ENCODE measurements at regions not wholly inside any gene's neighbourhood (a gene's known extent, or its start where the extent isn't known, plus 50 kb on each side); places are given as distances from the start of the nearest gene placed in this dataset.
A peak's percentile ranks its signal among the peaks of the same experiment; 100 is the strongest.
"Not testable (repeated sequence)": the region's sequence is repeated elsewhere in the genome, so short reads cannot be mapped to it uniquely, and the experiment has no call there.

DNA sequence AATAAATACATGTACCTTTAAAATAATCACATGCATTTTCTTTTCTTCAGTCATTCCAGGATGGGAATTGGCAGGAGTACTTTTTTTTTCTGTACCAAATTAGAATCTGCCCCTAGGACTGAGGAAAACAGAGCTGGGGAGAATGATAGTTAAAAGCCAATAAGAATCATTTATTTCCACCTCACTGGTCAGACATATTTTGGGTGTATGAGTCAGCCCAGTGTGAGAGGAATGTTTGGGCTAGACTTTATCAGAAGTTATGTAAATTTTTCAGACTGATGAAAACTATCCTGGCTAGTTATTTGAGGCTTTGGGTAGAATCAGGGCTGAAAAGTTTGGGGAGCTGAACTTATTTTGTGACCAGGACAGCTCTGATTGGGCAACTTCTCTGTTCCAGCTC is 303.1 kb upstream of the NPSR1 start:
- peak; percentile 69 for DNase-seq (ENCODE audit: low read depth)
- no peak for TF ChIP-seq CTCF (conservative IDR thresholded peaks at IDR 0.05; ENCODE audit: low read depth, low read length)
- no peak overlapping the region for H3K4me3 ChIP-seq (ENCODE audit: low read depth, low read length)

DNA sequence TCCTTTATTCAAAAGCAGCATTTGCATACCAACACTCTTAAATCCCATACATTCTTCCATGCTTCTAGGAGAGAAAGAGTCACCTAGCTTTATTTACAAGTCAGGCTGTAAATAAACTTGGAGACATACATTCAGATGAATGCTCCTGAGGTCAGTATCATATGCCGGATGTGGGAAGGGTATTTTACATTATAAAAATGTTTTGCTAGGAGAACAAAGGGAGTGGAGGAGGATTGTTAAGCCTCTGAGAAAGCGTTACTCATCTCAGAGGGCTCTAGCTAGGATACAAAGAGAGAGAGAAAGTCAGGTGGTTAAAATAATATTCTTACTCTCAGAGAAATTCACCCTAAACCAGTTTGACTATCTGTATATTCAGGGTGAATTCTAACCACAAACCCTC is 300.9 kb upstream of the NPSR1 start:
- peak; percentile 13 for DNase-seq (ENCODE audit: low read depth)
- no peak for TF ChIP-seq CTCF (conservative IDR thresholded peaks at IDR 0.05; ENCODE audit: low read depth, low read length)
- no peak overlapping the region for H3K4me3 ChIP-seq (ENCODE audit: low read depth, low read length)

GRCh38 chr7:34357946-34358345 is 300.1 kb upstream of the NPSR1 start:
- DNase-seq (ENCODE audit: low read depth): no peak
- H3K4me3 ChIP-seq (ENCODE audit: low read depth, low read length): no peak overlapping the region
- no peak for TF ChIP-seq CTCF (conservative IDR thresholded peaks at IDR 0.05; ENCODE audit: low read depth, low read length)

DNA sequence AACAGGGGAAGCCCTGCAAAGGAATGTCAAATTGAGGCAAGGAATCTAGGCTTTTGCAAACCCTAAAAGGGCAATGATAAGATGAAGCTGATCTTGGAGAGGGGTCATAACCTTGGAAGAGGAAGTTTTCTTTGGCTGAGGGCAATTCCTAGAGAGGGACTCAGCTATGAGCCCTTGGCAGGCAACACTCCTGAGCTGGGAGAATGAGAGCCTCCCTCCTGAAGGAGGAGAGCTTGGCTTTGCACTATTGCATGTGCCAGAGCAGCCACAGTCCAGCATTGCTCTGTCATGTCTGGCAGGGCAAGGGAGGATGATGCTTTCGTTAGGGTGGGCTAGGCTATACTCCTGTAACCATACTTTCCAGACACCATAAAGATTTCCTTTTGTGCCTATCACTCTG is 299.4 kb upstream of the NPSR1 start:
- DNase-seq (ENCODE audit: low read depth); H3K4me3 ChIP-seq (ENCODE audit: low read depth, low read length): not testable (repeated sequence)

- no peak for TF ChIP-seq CTCF (conservative IDR thresholded peaks at IDR 0.05; ENCODE audit: low read depth, low read length)
- no peak overlapping the region for H3K4me3 ChIP-seq (ENCODE audit: low read depth, low read length)
- no peak for DNase-seq (ENCODE audit: low read depth)
Observed at GRCh38 chr7:34361663-34362250, 296.3 kb upstream of the NPSR1 start.

DNA sequence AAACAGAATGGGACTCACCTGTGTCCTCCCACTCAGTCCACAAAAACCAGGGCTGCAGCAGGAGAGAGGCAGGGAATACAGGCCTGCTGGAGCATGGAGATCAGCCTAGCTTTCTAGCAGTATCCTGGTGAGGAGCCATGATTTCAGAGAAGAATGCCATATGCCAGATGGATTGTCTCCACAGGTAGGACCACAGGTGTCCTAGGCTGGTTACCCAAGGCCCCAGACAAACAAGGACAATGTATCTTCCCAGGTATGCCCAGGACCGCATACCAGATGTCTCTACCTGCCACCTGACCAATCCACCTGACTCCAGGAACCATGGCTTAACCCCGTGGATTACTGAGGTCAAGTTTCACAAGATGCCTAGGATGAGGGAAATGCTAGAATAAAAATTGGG is 295.4 kb upstream of the NPSR1 start:
- DNase-seq (ENCODE audit: low read depth): no peak
- H3K4me3 ChIP-seq (ENCODE audit: low read depth, low read length): no peak overlapping the region
- TF ChIP-seq CTCF (conservative IDR thresholded peaks at IDR 0.05; ENCODE audit: low read depth, low read length): no peak

DNA sequence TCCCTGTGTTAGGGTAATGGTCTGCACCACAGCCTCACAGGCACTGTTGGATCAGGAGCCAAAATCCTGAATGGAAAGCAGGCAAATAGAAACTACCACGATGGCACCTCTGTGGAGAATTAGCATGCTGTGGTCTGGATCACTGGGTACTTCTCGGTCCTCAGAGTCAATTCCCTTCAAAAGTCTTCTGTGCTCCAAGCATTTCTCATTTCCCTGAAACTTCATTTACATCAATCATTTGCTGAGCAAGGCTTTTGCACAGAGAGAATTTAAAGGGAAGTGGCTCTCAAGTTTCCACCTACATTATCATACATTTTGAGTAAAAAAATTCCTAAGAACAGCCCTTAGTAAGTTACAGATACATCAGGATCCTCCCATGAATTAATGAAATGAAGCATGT is 293.9 kb upstream of the NPSR1 start:
- no peak overlapping the region for H3K4me3 ChIP-seq (ENCODE audit: low read depth, low read length)
- TF ChIP-seq CTCF (conservative IDR thresholded peaks at IDR 0.05; ENCODE audit: low read depth, low read length): no peak
- DNase-seq (ENCODE audit: low read depth): no peak

All from choroid plexus epithelial cell (primary cell).